Stimulated activated CD8-positive, alpha-beta memory T cell treated with anti-CD3 and anti-CD28 coated beads, Interleukin-4, amount 100 ng/mL, for 4 hours (primary cell): ENCODE measurements at regions not wholly inside any gene's neighbourhood (a gene's known extent, or its start where the extent isn't known, plus 50 kb on each side); places are given as distances from the start of the nearest gene placed in this dataset.
"Not testable (repeated sequence)": the region's sequence is repeated elsewhere in the genome, so short reads cannot be mapped to it uniquely, and the experiment has no call there.

Source experiments
- DNase-seq, 2 donors: peaks; one replicate each; pipeline ENCODE4 v3.0.0-alpha.2; 2020; ENCODE audit warnings: low read depth in 2 of 2, low spot score in 1 of 2

DNA sequence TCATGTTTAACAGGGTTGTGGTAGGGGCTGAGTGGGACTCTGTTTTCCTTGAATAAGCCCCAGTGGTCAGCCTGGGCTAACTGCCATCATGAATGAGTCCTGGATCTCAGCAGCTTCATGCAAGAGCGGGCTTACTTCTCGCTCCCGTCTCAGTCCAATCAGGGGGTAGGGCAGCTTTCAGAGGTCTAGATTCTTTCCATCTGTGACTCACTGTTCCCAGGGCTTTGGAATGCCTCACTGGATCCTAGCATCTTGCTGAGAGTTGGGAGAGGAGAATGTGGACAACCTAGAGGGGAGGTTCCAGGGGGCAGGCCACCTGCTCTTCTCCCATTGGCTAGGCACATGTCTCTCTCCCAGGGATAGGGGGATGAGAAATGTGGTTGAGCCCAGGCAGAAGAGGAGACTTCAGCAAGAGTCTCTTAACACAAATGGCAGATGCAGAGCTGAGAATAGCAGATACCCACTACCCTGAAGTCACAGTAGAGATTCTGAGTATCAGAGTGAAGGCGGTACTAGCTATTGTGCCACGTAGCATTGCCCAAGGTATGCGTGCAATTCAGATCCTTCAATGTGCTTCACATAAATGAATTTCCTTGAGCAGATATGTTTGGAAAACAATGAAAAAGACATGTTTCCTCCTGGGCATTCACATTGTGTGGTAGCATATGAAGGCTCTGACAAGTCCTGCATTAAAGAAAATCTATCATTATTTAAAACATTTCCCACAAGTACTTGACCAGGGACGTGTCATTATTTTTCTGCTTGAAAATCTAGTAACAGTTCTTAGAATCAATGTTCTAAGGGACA, 257.7 kb upstream of the PROK2 start:
- no peak for DNase-seq

DNA sequence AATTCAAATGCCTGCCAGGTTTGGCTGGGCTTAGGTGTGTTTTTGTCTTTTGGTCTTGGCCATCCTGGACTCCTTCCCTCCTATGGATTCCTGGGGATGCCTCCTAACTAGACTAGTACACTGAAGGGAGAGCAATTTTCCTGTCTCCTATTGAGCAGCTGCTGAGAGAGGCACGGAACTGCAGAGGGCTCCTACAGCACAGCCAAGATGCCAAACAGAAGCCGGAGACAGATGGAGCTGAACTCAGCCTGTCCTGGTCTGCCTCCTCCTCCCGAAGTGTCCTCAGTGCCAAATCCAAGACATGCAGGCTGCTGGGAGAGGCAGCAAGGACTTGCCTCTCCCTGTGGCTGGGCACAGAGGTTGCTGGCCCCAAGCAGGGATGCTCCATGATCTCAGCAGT, 256.6 kb upstream of the PROK2 start:
- DNase-seq: no peak

- no peak for DNase-seq
Observed at GRCh38 chr3:72041076-72041475, 256.1 kb upstream of the PROK2 start.

- DNase-seq: no peak
Observed at GRCh38 chr3:72039677-72040076, 254.7 kb upstream of the PROK2 start.

GRCh38 chr3:72036899-72037298, 252.0 kb upstream of the PROK2 start:
- DNase-seq: no peak

GRCh38 chr3:72035606-72036005, 250.7 kb upstream of the PROK2 start:
- DNase-seq: no peak

- no peak for DNase-seq
Observed at GRCh38 chr3:72034986-72035385, 250.0 kb upstream of the PROK2 start.

- no peak for DNase-seq
Observed at GRCh38 chr3:72033666-72034428, 248.9 kb upstream of the PROK2 start.

- no peak for DNase-seq
Observed at GRCh38 chr3:72032441-72033135, 247.6 kb upstream of the PROK2 start.

- DNase-seq: no peak
Observed at GRCh38 chr3:72031581-72031980, 246.6 kb upstream of the PROK2 start.

DNA sequence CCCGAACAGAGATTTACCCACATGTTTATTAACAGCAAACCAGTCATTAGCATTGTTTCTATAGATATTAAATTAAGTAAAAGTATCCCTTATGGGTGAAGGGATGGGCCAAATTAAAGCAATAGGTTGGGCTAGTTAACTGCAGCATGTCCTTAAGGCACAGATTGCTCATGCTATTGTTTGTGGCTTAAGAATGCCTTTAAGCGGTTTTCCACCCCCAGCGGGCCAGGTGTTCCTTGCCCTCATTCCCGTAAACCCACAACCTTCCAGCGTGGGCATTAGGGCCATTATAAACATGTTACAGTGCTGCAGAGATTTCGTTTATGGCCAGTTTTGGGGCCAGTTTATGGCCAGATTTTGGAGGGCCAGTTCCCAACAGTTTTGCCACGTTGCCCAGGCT, 245.3 kb upstream of the PROK2 start:
- DNase-seq: not testable (repeated sequence)

- not testable (repeated sequence) for DNase-seq
Observed at GRCh38 chr3:72028726-72029125, 243.8 kb upstream of the PROK2 start.

- not testable (repeated sequence) for DNase-seq
Observed at GRCh38 chr3:72028307-72028706, 243.4 kb upstream of the PROK2 start.

- not testable (repeated sequence) for DNase-seq
Observed at GRCh38 chr3:72027728-72028127, 242.8 kb upstream of the PROK2 start.

DNA sequence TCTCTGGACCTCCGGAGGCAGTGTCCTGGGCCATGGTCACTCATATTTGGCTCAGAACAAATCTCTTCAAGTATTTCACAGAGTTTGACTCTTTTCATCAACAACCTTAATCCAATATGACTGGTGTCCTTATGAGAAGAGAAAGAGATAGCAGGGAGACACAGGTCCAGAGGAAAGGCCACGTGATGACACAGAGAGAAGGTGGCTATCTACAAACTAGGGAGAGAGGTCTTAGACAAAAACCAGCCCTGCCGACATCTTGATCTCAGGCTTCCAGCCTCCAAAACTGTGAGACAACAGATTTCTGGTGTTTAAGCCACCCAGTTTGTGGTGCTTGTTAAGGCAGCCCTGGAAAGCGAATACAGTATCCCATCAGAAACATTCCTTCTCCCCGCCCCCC, 237.1 kb upstream of the PROK2 start:
- no peak for DNase-seq

GRCh38 chr3:72021531-72021930, 236.6 kb upstream of the PROK2 start:
- no peak for DNase-seq

GRCh38 chr3:72018343-72018984, 233.5 kb upstream of the PROK2 start:
- no peak for DNase-seq

DNA sequence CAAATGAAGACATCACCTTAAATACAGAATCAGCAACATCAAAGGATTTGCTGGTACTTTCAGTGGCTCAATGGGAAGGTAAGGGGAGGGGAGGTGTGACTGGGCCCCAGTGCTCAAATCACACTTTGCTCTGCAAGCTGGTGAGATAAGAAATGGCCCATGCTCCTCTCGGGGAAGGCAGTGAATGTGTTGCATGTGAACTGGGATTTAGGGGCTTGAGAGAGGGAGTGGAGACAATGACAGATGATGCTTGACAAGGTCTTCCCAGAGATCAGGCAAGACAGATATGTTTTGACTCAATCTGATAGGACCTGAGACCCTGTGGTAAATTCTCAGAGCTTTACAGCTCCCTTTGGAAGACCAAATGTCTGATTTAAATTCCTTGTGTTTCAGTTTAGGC, 233.0 kb upstream of the PROK2 start:
- DNase-seq: no peak

DNA sequence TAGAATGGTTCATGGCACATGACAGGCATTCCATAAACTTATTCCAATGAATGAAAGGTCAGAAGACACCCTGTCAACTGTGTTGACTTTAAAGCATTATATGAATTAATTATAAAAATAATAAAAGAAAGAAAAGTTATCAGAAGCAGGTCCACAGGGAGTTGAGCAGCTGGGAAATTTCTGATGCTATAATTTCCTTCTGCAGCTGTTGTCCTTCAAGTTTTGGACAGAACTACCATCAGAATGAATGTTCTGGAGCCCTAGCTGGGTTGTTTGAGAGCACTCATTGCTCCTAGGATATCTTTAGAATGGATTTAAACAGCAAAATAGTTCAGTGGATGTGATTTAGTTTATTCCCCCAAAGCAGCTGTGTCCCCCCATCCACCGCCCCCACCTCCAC, 232.4 kb upstream of the PROK2 start:
- no peak for DNase-seq

GRCh38 chr3:72015463-72015862, 230.5 kb upstream of the PROK2 start:
- no peak for DNase-seq

- no peak for DNase-seq
Observed at GRCh38 chr3:72013084-72013483, 228.1 kb upstream of the PROK2 start.
